Effector memory CD4-positive, alpha-beta T cell (primary cell): ENCODE measurements at regions not wholly inside any gene's neighbourhood (a gene's known extent, or its start where the extent isn't known, plus 50 kb on each side); places are given as distances from the start of the nearest gene placed in this dataset.

ENCODE experiments used
- DNase-seq, 3 donors: peaks; one replicate each; pipeline ENCODE4 v3.0.0-alpha.2; 2020
- H3K27ac ChIP-seq: 2 replicates; pipeline ENCODE4 v1.7.0; 2013; ENCODE audit warnings: mild to moderate bottlenecking, low read length, moderate library complexity; ENCODE audit not compliant: insufficient read depth, poor library complexity, severe bottlenecking
- H3K27me3 ChIP-seq: replicated peaks from 2 replicates; pipeline ENCODE4 v1.7.0; 2013; ENCODE audit warnings: mild to moderate bottlenecking, low read length; ENCODE audit not compliant: insufficient read depth, control insufficient read depth, poor library complexity, severe bottlenecking
- H3K36me3 ChIP-seq: 2 replicates; pipeline ENCODE4 v1.7.0; 2013; ENCODE audit warnings: mild to moderate bottlenecking, low read length, moderate library complexity; ENCODE audit not compliant: control insufficient read depth, insufficient read depth
- H3K4me1 ChIP-seq: 2 replicates; pipeline ENCODE4 v1.7.0; 2013; ENCODE audit warnings: low read length, mild to moderate bottlenecking; ENCODE audit not compliant: control insufficient read depth, insufficient read depth, poor library complexity, severe bottlenecking
- H3K4me3 ChIP-seq: 2 replicates; pipeline ENCODE4 v1.7.0; 2013; ENCODE audit warnings: low read length, low read depth, mild to moderate bottlenecking; ENCODE audit not compliant: insufficient read depth, poor library complexity, severe bottlenecking
- H3K9me3 ChIP-seq: 2 replicates; pipeline ENCODE4 v1.7.0; 2013; ENCODE audit warnings: mild to moderate bottlenecking, low read length, moderate library complexity; ENCODE audit not compliant: control insufficient read depth

DNA sequence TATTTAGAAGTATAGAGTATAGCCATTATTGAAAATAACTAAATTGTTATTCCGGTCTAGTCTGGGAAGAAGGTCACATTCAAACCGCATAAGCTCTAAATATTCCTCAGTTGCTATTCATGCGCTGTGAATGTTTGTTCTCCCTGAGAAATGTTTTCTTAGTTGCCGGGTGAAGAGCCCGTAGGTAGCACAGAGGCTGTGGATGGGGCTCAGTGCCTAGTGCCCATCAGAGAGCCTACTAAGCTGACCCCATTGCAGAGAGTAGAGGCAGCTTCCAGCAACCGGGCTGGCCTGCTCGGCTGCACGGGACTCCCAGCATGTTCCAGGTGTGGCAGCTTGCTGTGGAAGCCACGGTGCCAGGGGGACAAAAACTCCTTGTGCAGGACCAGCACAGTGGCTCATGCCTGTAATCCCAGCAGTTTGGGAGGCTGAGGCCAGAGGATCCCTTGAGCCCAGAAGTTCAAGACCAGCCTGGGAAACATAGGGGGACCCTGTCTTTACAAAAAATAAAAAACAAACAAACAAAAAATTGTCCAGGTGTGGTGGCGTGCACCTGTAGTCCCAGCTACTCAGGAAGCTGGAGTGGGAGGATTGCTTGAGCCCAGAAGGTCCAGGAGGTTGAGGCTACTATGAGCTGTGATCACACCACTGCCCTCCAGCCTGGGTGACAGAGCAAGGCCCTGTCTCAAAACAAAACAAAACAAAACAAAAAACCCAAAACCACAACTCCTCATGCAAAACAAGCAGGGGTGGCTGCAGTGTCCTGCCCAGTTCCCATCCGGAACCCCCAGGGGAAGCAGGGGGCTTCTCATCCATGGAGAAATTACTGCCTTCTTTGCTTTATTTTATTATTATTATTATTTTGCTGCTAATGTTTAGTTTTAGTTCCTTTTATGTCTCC lies 82.5 kb downstream of the KCTD15 start:
- H3K9me3 ChIP-seq, result no peaks in the 10 kb centered on the region
- no peak for DNase-seq
- no peak overlapping the region for H3K27ac ChIP-seq
- no peak overlapping the region for H3K4me3 ChIP-seq
- no peaks in the 10 kb centered on the region for H3K27me3 ChIP-seq
- no peaks in the 10 kb centered on the region for H3K4me1 ChIP-seq
- no peaks in the 10 kb centered on the region for H3K36me3 ChIP-seq

GRCh38 chr19:33879818-33880575 lies 83.3 kb downstream of the KCTD15 start:
- no peaks in the 10 kb centered on the region for H3K27me3 ChIP-seq
- DNase-seq, result no peak
- no peak overlapping the region for H3K27ac ChIP-seq

DNA sequence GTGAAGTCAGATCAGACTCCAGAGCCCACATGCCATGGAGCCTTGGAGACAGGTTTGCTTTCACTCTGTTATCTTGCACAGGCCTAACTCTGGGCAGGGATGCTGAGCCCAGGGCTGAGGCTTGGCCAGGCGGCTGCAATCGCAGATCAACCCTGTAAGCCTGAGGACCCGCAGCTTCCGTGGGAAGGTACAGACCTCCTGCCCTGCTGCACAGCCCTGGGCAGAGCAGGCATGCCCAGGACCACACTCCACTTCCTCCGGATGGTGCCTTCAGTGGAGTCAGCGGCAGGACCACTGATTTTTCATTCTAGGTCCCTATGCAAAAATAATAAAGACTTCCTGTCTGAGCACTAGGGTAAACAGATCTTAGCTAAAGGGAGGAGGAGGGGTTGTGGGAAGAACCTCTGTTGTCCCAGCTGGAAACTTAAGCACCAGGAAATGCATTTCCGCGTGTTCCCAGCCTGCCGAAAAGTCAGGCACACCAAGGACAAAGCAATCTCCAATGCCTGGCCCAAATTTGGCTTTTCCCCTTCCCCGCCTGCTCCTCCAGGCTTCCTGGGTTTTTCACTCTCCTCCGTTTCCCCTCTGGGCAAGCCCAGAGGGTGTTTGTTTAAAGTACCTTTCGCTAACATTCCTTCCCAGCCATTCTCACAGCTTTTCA lies 87.3 kb downstream of the KCTD15 start:
- DNase-seq, result no peak
- Histone ChIP-seq H3K4me3 (no peak overlapping the region), H3K36me3 (no peaks in the 10 kb centered on the region), H3K4me1 (no peaks in the 10 kb centered on the region), H3K27ac (no peak overlapping the region), H3K27me3 (no peaks in the 10 kb centered on the region), H3K9me3 (no peaks in the 10 kb centered on the region)

More at GRCh38 chr19:33879818-33880575, 83.3 kb downstream of the KCTD15 start:
- Histone ChIP-seq H3K4me3 (no peak overlapping the region), H3K4me1 (no peaks in the 10 kb centered on the region), H3K9me3 (no peaks in the 10 kb centered on the region), H3K36me3 (no peaks in the 10 kb centered on the region)

DNA sequence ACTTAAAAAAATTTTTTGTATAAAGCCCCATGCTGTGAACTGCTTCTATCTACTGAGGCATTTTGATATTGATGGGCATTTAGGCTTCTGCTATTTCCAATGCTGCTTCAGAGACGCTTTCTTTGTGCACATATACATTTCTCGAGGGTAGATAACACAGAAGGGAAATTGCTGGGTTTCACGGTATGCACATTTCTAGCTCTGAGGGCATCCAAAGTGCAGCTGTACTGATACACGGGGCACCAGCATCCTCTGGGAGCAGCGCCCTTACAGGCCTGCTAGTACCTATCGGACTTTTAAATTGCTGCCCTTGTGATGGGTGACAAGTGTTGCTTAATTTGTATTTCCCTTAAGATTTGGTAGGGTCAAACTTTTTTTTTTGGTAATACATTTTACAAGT lies 88.6 kb downstream of the KCTD15 start:
- H3K36me3 ChIP-seq, result no peaks in the 10 kb centered on the region
- no peaks in the 10 kb centered on the region for H3K4me1 ChIP-seq
- no peaks in the 10 kb centered on the region for H3K27me3 ChIP-seq
- DNase-seq, result no peak
- H3K9me3 ChIP-seq, result no peaks in the 10 kb centered on the region
- no peak overlapping the region for H3K4me3 ChIP-seq
- H3K27ac ChIP-seq, result no peak overlapping the region

- no peaks in the 10 kb centered on the region for H3K36me3 ChIP-seq
- DNase-seq, result no peak
Observed at GRCh38 chr19:33887891-33888290, 91.2 kb downstream of the KCTD15 start.

GRCh38 chr19:33888665-33889064 lies 92.0 kb downstream of the KCTD15 start:
- Histone ChIP-seq H3K9me3 (no peaks in the 10 kb centered on the region), H3K27ac (no peak overlapping the region)
- no peak for DNase-seq

More at GRCh38 chr19:33887891-33888290, 91.2 kb downstream of the KCTD15 start:
- Histone ChIP-seq H3K4me3 (no peak overlapping the region), H3K27ac (no peak overlapping the region), H3K9me3 (no peaks in the 10 kb centered on the region), H3K4me1 (no peaks in the 10 kb centered on the region), H3K27me3 (no peaks in the 10 kb centered on the region)

GRCh38 chr19:33890569-33890968 lies 93.9 kb downstream of the KCTD15 start:
- no peak for DNase-seq
- Histone ChIP-seq H3K27ac (no peak overlapping the region), H3K9me3 (no peaks in the 10 kb centered on the region), H3K4me1 (no peaks in the 10 kb centered on the region), H3K4me3 (no peak overlapping the region), H3K27me3 (no peaks in the 10 kb centered on the region), H3K36me3 (no peaks in the 10 kb centered on the region)

More at GRCh38 chr19:33888665-33889064, 92.0 kb downstream of the KCTD15 start:
- H3K36me3 ChIP-seq, result no peaks in the 10 kb centered on the region
- H3K4me1 ChIP-seq, result no peaks in the 10 kb centered on the region
- H3K27me3 ChIP-seq, result no peaks in the 10 kb centered on the region
- H3K4me3 ChIP-seq, result no peak overlapping the region

DNA sequence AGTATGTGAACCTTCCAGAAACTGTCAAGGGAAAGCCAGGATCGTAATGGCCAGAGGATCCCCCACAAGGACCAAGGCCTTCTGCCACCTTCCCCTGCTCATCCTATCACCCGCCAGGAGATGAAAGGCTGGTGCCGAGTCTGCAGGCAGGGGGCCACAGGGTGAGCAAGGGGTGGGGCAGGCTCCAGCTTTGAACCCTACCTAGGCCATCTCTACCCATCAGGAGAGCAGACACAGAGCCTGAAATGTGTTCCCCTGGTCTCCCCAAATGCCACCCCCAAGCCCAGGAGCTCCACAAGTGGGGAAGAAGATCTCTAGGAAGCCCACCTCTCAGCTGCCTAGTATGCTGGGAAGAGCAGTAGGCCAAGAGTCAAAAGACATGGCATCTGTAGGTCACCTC lies 95.1 kb downstream of the KCTD15 start:
- no peaks in the 10 kb centered on the region for H3K27me3 ChIP-seq
- H3K36me3 ChIP-seq, result no peaks in the 10 kb centered on the region

DNA sequence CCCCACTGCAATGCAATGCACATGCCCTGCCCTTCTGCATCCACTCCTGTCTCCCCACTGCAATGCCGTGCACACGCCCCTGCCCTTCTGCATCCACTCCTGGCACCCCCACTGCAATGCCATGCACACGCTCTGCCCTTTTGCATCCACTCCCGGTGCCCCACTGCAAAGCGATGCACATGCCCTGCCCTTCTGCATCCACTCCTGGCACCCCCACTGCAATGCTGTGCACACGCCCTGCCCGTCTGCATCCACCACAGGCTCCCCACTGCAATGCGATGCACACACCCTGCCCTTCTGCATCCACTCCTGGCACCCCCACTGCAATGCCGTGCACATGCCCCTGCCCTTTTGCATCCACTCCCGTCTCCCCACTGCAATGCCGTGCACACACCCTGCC lies 98.1 kb downstream of the KCTD15 start:
- H3K4me3 ChIP-seq, result no peak overlapping the region
- no peaks in the 10 kb centered on the region for H3K27me3 ChIP-seq
- H3K36me3 ChIP-seq, result no peaks in the 10 kb centered on the region
- no peak for DNase-seq
- no peaks in the 10 kb centered on the region for H3K4me1 ChIP-seq
- H3K27ac ChIP-seq, result no peak overlapping the region
- H3K9me3 ChIP-seq, result no peaks in the 10 kb centered on the region

More for the DNA sequence above, 95.1 kb downstream of the KCTD15 start:
- no peak for DNase-seq
- H3K27ac ChIP-seq, result no peak overlapping the region
- no peak overlapping the region for H3K4me3 ChIP-seq
- H3K4me1 ChIP-seq, result no peaks in the 10 kb centered on the region
- H3K9me3 ChIP-seq, result no peaks in the 10 kb centered on the region
